PC-3 (cell line): ENCODE measurements at regions not wholly inside any gene's neighbourhood (a gene's known extent, or its start where the extent isn't known, plus 50 kb on each side); places are given as distances from the start of the nearest gene placed in this dataset.

ENCODE experiments used
- ATAC-seq: fragments of 200-7000 bp; cut with Tn5 transposase; 2 replicates; pipeline ENCODE4 v1.9.1; 2020; ENCODE audit warnings: mild to moderate bottlenecking, moderate library complexity
- BruUV-seq: library from RNA; stranded (reverse); fragments of 400-500 nt; replicated peaks from 2 replicates; lab custom pipeline; 2021; lab: Mats Ljungman, UMichigan
- CTCF ChIA-PET: fragments of 300-600 bp; sonication (Branson Sonifier 250); formaldehyde crosslinking; loops from one replicate; lab custom pipeline; 2022; ENCODE audit warnings: antibody characterized with exemption; lab: Charles Lee
- POLR2A ChIA-PET: fragments of 300-600 bp; sonication (Branson Sonifier 250); formaldehyde crosslinking; loops from one replicate; lab custom pipeline; 2022; ENCODE audit warnings: antibody characterized with exemption; ENCODE audit not compliant: unreplicated experiment; lab: Charles Lee
- DNase-seq: peaks from one replicate; pipeline ENCODE4 v3.0.0-alpha.2; 2015
- H2AFZ ChIP-seq: fragments of 300-600 bp; sonication (generic); 2 replicates; pipeline ENCODE4 v1.6.0; 2016; ENCODE audit warnings: antibody characterized with exemption, low read length
- H3F3A ChIP-seq: fragments of 300-600 bp; sonication (generic); one replicate; pipeline ENCODE4 v1.6.0; 2017; ENCODE audit warnings: antibody characterized with exemption, low read length, control low read depth, mild to moderate bottlenecking; ENCODE audit not compliant: unreplicated experiment
- H3K27ac ChIP-seq: fragments of 300-600 bp; sonication (generic); 2 replicates; pipeline ENCODE4 v1.5.1; 2016; ENCODE audit warnings: mild to moderate bottlenecking, low read length
- H3K27me3 ChIP-seq: fragments of 300-600 bp; sonication (generic); 2 replicates; pipeline ENCODE4 v1.6.1; 2016; ENCODE audit warnings: low read length, mixed read lengths
- H3K36me3 ChIP-seq: fragments of 300-600 bp; sonication (generic); 2 replicates; pipeline ENCODE4 v1.6.1; 2016; ENCODE audit warnings: low read depth, mixed run types, low read length, mixed read lengths
- H3K4me1 ChIP-seq: fragments of 300-600 bp; sonication (generic); 2 replicates; pipeline ENCODE4 v1.5.1; 2016; ENCODE audit warnings: low read length; ENCODE audit not compliant: insufficient read depth
- H3K4me2 ChIP-seq: fragments of 300-600 bp; sonication (generic); 2 replicates; pipeline ENCODE4 v1.6.0; 2016; ENCODE audit warnings: low read length
- H3K4me3 ChIP-seq: fragments of 300-600 bp; sonication (generic); 2 replicates; pipeline ENCODE4 v1.5.1; 2016; ENCODE audit warnings: mild to moderate bottlenecking, low read length, mixed read lengths
- H3K79me2 ChIP-seq: fragments of 300-600 bp; sonication (generic); 2 replicates; pipeline ENCODE4 v1.6.1; 2017; ENCODE audit warnings: low read length, mixed read lengths
- H3K9ac ChIP-seq: fragments of 300-600 bp; sonication (generic); 2 replicates; pipeline ENCODE4 v1.6.0; 2016; ENCODE audit warnings: mild to moderate bottlenecking, low read length
- H3K9me2 ChIP-seq: fragments of 300-600 bp; sonication (generic); replicated peaks from 2 replicates; pipeline ENCODE4 v1.6.1; 2016; ENCODE audit warnings: mixed run types, low read length, mixed read lengths
- H3K9me3 ChIP-seq: fragments of 300-600 bp; sonication (generic); 2 replicates; pipeline ENCODE4 v1.6.1; 2016; ENCODE audit warnings: low read length, mixed read lengths
- H4K20me1 ChIP-seq: fragments of 300-600 bp; sonication (generic); 2 replicates; pipeline ENCODE4 v1.6.1; 2016; ENCODE audit warnings: low read length, mixed read lengths
- CTCF ChIP-seq: fragments of 300-600 bp; sonication (generic); conservative IDR thresholded peaks from 2 replicates; pipeline ENCODE4 v1.5.1; 2017; ENCODE audit warnings: antibody characterized with exemption, low read depth, mild to moderate bottlenecking, low read length
- EZH2 ChIP-seq: fragments of 300-600 bp; sonication (generic); IDR thresholded peaks from one replicate; pipeline ENCODE4 v1.6.1; 2017; ENCODE audit warnings: antibody characterized with exemption, mild to moderate bottlenecking, low read length; ENCODE audit not compliant: unreplicated experiment
- EZH2phosphoT487 ChIP-seq: fragments of 300-600 bp; sonication (generic); IDR thresholded peaks from 2 replicates; pipeline ENCODE4 v1.6.1; 2018; ENCODE audit warnings: mild to moderate bottlenecking, antibody characterized with exemption, low read length, borderline replicate concordance
- intact Hi-C: fragments of 100-400 bp; cut with micrococcal nuclease; formaldehyde crosslinking; loops from 2 replicates; pipeline ENCODE4 v1.9.0; 2023

GRCh38 chr14:98171654-98172053 is 1100.3 kb downstream of the BCL11B start:
- BruUV-seq: no TSS peak
- ChIA-PET POLR2A (no interaction called here), CTCF (no interaction called here)
- no peak overlapping the region for H3K9ac ChIP-seq
- DNase-seq (no peak), ATAC-seq (no peak)
- no peaks in the 10 kb centered on the region for H3K4me1 ChIP-seq
- H3K4me3 ChIP-seq: no peak overlapping the region
- TF ChIP-seq EZH2 (no peak), CTCF (no peak), EZH2phosphoT487 (no peak)
- H3K9me3 ChIP-seq: no peaks in the 10 kb centered on the region
- H4K20me1 ChIP-seq: no peaks in the 10 kb centered on the region
- no peaks in the 10 kb centered on the region for H3K79me2 ChIP-seq
- intact Hi-C loops: no loop called here
- peaks cover 12% of the 10 kb centered on the region; the same call in 1 of the 2 replicates for H3K27me3 ChIP-seq
- H3F3A ChIP-seq: no peaks in the 10 kb centered on the region
- H2AFZ ChIP-seq: no peak overlapping the region
- H3K9me2 ChIP-seq: no peaks in the 10 kb centered on the region
- H3K27ac ChIP-seq: no peak overlapping the region
- H3K36me3 ChIP-seq: no peaks in the 10 kb centered on the region
- H3K4me2 ChIP-seq: no peak overlapping the region

DNA sequence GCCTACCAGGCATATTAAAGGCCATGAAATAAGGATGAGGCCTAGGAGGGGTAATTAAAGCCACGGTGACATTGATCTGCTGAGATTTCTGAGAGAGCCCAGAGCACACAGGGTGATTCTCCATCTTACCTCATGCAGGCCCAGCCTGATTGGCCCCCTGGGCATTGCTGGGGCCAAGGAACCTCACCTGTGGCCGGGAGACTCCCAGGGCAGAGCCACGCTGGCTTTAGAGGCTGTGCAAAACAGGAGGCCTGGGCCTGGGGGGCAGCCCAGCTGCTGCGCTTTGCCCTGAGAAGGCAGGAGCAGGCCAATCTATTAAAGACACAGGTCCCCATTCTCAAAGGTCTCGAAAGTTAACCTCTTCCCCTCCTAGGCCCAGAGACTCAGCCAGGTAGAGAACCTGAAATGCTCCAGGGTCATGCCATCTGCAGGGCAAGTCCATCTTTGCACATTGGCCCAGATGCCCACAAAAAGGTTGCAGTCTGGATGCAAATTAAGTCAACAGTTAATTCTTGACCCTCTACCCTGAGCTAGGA is 1099.7 kb downstream of the BCL11B start:
- H3K9me3 ChIP-seq: no peaks in the 10 kb centered on the region
- no peak for DNase-seq
- ChIA-PET CTCF (no interaction called here), POLR2A (no interaction called here)
- H2AFZ ChIP-seq: no peak overlapping the region
- ATAC-seq: no peak
- no peak overlapping the region for H3K27ac ChIP-seq
- H3K36me3 ChIP-seq: no peaks in the 10 kb centered on the region
- no peaks in the 10 kb centered on the region for H3K4me1 ChIP-seq
- no peaks in the 10 kb centered on the region for H3K9me2 ChIP-seq
- H3K4me2 ChIP-seq: no peak overlapping the region
- TF ChIP-seq EZH2 (no peak), CTCF (no peak)
- no TSS peak for BruUV-seq
- H3K4me3 ChIP-seq: no peak overlapping the region
- H3K9ac ChIP-seq: no peak overlapping the region
- no peaks in the 10 kb centered on the region for H3F3A ChIP-seq
- intact Hi-C loops: no loop called here
- H3K27me3 ChIP-seq: peaks cover 6% of the 10 kb centered on the region; the same call in 1 of the 2 replicates
- no peaks in the 10 kb centered on the region for H4K20me1 ChIP-seq
- no peaks in the 10 kb centered on the region for H3K79me2 ChIP-seq

GRCh38 chr14:98173305-98173704 is 1098.7 kb downstream of the BCL11B start:
- DNase-seq (no peak), ATAC-seq (no peak)
- Histone ChIP-seq H3K27me3 (no peaks in the 10 kb centered on the region), H3K9me2 (no peaks in the 10 kb centered on the region), H3K4me3 (no peak overlapping the region), H3F3A (no peaks in the 10 kb centered on the region), H3K9ac (no peak overlapping the region), H3K4me1 (no peaks in the 10 kb centered on the region), H4K20me1 (no peaks in the 10 kb centered on the region), H3K4me2 (no peak overlapping the region), H3K79me2 (no peaks in the 10 kb centered on the region), H2AFZ (no peak overlapping the region), H3K36me3 (no peaks in the 10 kb centered on the region), H3K9me3 (no peaks in the 10 kb centered on the region), H3K27ac (no peak overlapping the region)
- TF ChIP-seq EZH2phosphoT487 (no peak), EZH2 (no peak), CTCF (no peak)
- POLR2A ChIA-PET: no interaction called here
- intact Hi-C loops: no loop called here
- BruUV-seq: no TSS peak
- CTCF ChIA-PET: no interaction called here
